HG02610 (cell line): ENCODE measurements at regions not wholly inside any gene's neighbourhood (a gene's known extent, or its start where the extent isn't known, plus 50 kb on each side); places are given as distances from the start of the nearest gene placed in this dataset.

Experiments
- ATAC-seq: cut with Tn5 transposase; IDR thresholded peaks from one replicate; pipeline ENCODE4 v1.9.1; 2021; ENCODE audit warnings: mild to moderate bottlenecking, moderate library complexity; ENCODE audit not compliant: unreplicated experiment

- ATAC-seq = no peak
Measured at GRCh38 chr1:188888386-188888785, 1589.3 kb downstream of the BRINP3 start.

- no peak for ATAC-seq
Measured at GRCh38 chr1:188889166-188889565, 1588.5 kb downstream of the BRINP3 start.

DNA sequence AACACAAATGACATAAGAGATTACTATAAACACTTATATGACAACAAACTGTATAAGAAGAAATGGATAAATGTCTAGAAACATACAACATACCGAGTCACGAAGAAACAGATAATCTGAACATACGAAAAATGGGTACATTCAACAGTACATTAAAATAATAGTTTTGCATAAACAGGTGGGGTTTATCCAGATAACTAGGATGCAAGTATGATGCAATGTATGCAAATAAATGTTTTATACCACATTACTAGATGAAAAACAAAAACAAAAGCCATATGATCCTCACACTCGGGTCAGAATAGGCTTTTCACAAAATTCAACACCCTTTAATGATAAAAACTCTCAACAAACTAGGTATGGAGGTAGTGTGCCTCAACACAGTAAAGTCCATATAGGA, 1585.7 kb downstream of the BRINP3 start:
- no peak for ATAC-seq

DNA sequence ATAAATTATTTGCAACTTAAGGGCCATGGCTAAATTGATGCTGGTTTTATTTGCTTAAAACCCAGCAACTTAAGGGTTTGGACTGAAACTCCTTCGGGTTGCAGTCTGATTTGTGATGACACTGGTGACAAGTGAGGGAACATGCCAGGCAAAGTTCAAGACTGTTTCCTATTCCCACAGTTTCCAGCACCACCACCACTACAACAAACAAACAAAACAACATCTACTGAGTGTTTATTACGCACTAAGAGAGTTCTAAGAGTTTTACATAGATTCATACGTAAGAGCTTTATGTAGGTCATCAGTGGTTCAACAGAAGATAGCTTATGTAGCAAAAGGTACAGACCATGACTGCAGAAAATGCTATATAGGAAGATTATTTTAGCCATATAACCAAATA, 1582.1 kb downstream of the BRINP3 start:
- ATAC-seq = no peak

DNA sequence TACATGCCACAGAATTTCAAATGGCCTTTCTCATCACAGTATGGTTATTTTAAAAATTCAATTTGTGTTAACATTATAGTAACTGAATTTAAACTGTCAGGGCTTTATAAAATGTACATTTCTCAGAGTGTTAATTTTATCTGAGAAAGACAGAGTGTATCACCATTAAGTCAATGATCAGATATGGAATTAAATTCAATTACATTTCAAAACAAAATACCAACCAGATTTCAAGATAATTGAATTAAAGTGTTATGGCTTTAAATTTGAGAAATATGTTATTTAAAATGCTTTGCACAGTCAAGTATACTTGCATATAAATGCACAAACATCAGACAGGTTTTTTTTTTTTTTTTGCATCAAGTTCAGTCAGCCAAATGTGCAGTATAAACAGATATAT, 1574.4 kb downstream of the BRINP3 start:
- no peak for ATAC-seq

- no peak for ATAC-seq
Measured at GRCh38 chr1:188904201-188904600, 1573.5 kb downstream of the BRINP3 start.

DNA sequence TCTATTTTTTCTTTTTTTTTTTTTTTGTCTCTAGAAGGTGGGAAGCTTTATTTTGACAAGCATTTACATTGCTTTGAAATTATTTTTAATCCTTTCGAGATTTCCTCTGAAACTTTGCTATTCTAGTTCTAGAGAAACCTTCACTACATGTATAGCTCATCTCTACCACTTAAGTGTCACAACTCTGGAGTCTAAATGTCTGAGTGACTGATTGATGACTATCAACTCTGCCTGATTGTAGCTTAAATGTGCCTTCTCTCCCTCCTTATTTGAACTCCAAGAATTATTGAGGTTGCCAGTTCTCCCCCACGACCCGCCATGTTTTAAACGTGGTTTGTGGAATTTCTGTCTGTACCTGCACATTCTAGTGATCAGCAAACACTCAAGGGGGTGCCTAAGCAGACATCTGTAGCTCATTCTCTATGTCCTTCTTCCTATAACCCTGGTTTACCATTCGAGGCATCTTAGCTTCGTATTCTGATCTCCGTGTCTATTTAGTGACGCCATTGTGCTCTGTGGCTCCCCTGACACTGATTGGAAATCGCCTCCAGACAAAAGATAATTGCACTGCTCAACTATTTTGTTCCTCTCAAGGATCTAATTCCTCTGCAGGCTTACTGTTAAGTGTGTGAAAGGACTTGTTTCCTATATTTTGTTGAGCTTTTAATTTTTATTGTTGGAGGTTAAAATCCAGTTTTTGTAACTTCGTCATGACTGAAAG, 1570.6 kb downstream of the BRINP3 start:
- no peak for ATAC-seq

DNA sequence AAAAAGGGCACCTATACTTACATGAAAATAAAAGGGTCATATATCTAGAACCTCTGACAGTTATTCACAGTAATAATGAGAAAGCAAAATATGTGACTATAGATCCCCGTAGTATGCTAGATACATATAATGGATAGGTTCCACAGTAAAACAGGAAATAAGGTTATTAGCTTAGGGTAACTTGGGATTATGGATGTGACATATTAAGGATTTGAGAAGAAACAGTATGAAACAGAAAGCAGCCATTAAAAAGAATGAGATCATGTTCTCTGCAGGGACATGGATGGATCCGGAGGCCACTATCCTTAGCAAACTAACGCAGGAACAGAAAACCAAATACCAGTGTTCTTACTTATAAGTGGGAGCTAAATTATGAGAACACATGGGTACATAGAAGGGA, 1547.3 kb downstream of the BRINP3 start:
- ATAC-seq = no peak

GRCh38 chr1:188931506-188931905, 1546.2 kb downstream of the BRINP3 start:
- no peak for ATAC-seq

DNA sequence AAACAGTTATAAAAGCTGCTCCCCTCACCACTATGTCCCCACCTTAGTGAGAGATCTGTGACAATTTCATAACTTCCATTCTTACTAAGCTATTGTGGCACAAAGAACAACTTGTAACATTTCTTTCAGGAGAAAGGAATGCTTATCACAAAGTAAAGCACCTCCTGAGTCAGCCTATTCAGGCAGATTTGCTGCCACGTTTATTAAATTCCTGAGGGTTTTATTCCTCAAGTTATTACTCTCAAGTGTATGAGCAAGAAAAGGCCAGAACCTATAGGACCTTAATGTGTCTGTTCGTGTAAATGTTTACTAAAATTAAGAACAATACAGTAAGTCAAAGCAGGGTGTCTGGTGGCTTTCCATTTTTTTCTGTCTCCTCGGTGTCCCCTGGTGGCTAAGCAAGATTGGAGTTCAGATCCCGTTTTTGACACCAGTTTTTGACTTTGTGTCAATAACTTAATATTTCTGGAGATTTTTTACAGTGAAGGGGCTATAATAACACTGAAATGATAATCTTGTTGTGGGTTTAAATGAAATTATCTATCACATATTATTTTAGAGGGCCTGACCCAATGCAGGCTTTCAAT, 1539.6 kb downstream of the BRINP3 start:
- no peak for ATAC-seq

DNA sequence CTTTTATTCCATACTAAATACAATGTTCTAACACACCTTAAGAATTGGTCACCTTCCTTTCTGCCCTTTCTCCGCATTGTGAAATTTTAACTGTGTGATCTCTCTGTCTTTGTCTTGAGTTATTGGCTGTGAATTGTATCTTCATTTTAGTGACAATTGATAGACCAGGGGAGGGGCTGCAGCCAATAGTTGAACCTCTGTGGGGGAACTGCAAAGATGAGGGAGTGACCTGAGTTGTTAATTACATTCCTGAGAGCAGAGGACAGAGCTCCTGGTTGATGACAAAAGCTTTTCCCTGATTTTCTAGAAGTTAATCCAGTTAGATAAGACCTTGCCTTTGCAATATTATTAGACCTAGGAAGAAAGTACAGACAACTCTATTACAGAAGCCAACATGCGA, 1535.7 kb downstream of the BRINP3 start:
- no peak for ATAC-seq

DNA sequence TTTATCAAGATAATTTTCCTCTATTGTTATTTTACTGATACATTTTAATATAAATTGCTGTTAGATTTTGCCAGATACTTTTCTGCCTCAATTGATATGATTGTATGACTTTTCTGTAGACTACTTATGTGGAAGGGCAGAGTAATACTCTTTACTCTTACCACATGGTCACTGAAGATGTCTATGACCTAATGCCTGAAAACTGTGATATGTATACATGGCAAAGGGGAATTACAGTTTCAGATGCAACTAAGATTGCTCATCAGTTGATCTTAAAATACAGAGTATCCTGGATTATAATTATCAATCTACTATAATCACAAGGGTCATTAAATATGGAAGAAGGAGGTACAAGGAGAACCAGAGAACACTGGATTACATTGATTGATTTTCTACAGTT, 1528.0 kb downstream of the BRINP3 start:
- ATAC-seq = no peak

DNA sequence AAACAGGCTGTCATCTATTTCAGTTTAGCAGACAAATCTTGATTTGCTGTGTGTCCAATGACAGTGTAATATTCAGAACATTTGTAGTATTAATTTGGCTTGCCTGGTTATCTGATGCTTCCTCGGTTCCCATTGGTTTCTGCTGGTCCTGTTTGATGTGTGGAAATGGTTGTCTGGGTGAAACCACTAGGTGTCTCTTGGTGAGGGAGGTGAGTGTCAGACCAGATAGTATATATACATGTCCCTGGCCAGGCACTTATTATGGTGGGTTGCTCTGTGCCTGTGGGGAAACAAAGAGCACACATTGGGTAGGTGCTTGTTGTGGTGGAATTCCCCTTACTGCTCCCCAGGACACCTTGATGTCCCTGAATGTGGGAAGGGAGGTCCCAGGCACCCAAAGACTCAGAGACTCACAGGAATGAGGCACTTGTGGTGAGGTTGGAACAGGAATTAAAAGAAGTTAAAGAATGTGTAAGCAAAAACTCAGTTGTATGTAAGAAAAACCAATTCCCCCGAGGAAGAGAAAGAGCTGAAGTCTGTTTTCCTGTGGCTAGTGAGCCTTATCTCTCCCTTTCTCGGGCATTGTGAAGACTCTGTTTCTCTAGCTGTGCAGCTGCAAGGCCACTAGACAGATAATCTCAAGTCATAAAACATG, 1519.1 kb downstream of the BRINP3 start:
- no peak for ATAC-seq

- no peak for ATAC-seq
Measured at GRCh38 chr1:188986745-188987417, 1490.8 kb downstream of the BRINP3 start.

- ATAC-seq = no peak
Measured at GRCh38 chr1:188988589-188988988, 1489.1 kb downstream of the BRINP3 start.

GRCh38 chr1:188991221-188991930, 1486.3 kb downstream of the BRINP3 start:
- no peak for ATAC-seq

DNA sequence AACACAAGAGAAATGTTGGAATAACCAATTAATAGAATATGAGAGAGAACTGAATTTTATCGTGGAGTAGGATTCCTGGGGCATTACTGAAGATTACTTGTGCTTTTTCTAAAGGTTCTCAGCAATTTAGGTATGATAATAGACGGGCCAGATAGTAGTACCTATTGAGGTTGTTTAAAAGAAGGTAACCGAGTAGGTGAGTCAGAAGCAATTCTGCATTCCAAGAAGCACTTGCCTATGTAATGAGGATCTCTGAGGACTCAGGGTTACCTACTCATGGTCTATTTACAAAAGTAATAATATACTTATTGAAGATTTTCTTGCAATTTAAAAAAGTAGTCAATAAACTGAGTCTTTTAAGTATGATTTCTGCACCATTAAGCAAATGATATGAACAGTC, 1469.8 kb downstream of the BRINP3 start:
- ATAC-seq = no peak

DNA sequence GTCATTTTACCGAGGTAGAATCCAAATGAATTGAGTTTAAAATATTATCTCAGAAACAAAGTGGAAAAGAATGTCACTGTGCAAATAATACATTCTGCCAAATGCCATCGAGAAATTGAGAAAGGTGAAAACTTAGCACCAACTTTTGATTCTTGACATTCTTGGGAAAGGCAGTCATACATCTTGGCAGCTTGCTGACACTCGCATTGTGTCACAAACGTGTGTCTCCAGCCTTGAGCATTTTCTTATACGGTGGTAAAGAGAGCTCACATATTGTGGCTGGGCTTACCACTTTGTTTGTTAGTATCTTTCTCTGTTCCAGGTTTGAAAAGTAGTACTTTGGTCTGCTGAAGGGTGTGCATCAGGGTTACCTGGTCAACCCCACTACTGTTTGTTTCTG, 1456.1 kb downstream of the BRINP3 start:
- no peak for ATAC-seq

DNA sequence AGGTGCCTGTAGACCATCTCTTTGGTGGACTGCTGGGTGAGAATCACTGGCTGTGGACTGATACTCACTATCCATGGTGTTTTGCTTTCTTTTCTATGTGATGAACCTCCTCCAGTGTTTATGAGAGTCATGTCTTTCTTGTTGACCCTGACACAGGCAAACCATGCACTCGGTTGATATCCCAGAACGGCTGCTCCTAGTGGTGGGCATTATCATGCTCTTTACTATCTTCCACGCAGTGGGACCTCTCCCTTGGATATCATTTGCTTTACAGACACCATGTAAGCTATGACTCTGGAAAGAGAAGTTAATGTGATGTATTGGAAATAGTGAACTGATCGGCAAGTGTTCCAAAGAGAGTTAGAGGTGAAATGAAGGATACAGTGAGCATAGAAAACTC, 1455.6 kb downstream of the BRINP3 start:
- no peak for ATAC-seq

- no peak for ATAC-seq
Measured at GRCh38 chr1:189027512-189027911, 1450.2 kb downstream of the BRINP3 start.

DNA sequence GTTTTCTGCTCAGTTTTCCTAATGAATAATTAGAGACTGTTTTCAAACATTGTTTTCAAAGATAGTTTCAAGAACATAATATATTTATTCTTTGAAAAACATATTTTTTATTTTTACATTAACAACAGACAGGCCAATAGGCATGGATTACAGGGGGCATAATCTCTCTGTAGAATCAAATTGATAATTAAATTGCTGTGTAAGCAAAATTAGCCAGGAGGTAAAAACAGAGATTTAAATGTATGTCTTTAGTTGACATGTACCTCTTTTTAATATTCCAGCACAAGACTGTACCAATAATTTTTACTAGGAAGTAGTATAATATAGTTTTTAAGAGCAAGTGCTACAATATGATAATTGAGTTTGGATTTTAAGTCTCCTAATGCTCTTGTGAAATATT, 1444.5 kb downstream of the BRINP3 start:
- no peak for ATAC-seq
